GM19238 (cell line): ENCODE measurements at regions not wholly inside any gene's neighbourhood (a gene's known extent, or its start where the extent isn't known, plus 50 kb on each side); places are given as distances from the start of the nearest gene placed in this dataset.

ENCODE experiments used
- DNase-seq: peaks from one replicate; pipeline ENCODE4 v3.0.0; 2011; ENCODE audit warnings: low spot score; ENCODE audit not compliant: insufficient read length

DNA sequence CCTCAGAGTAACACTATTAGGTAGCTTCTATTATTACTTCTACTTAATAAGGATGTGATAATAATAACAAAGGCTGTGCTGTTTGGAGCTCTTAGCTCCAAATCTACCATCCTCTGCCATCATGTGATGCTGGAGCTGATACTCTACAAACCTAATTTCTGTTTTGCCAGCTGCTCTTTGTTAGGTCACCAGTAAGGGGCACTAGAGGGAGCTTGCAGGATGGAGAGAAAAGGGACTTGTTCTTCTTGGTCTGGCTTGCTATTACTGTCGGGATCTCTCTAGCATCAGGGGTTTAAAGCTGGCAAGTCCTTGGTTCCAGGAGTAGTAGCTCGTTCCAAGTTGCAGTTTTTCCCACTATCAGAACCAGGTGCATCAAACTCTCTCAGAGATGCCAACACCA is 194.9 kb upstream of the KBTBD8 start:
- DNase-seq, result no peak

DNA sequence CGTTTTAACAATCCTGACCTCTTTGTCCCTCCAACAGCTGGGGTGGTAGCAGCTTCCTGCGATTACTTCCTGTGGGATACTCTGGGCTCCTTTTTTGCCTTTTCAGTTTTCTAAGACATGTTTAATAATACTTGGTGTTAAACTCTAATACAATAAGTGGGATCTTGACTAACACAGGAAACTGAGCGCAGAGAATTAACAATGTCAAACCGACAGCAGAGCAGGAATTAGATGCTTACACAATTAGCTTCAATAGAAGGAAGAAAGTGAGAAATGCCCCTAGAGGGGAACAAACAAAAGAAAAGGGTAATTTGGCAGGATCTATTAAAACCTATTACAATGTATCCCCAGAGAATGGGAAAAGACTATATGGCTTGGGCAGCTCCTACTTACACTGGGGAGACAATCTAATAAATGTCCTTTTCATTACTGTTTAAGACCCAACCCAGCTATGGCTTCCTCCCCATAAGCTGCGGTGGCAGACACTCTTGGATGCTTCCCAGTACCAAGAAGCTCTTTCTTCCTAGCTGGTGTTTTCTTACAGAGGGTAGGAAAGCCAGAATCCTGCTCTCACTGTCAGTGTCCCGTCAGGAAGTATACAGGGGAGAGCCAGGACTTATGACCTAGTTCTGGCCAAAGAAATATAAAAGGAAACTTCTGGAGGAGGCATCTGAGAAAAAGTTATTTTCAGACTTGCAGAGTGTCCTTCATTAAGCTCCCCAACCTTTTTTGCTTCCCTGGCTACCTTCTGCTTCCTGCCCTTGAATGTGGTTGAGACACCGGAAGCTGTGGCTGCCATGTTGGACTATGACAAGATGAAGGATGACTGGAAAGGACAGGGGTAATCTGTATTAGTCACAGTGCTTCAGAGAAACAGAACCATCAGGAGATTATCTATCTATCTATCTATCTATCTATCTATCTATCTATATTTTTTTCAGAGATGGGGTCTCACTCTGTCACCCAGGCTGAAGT is 194.1 kb upstream of the KBTBD8 start:
- no peak for DNase-seq

DNA sequence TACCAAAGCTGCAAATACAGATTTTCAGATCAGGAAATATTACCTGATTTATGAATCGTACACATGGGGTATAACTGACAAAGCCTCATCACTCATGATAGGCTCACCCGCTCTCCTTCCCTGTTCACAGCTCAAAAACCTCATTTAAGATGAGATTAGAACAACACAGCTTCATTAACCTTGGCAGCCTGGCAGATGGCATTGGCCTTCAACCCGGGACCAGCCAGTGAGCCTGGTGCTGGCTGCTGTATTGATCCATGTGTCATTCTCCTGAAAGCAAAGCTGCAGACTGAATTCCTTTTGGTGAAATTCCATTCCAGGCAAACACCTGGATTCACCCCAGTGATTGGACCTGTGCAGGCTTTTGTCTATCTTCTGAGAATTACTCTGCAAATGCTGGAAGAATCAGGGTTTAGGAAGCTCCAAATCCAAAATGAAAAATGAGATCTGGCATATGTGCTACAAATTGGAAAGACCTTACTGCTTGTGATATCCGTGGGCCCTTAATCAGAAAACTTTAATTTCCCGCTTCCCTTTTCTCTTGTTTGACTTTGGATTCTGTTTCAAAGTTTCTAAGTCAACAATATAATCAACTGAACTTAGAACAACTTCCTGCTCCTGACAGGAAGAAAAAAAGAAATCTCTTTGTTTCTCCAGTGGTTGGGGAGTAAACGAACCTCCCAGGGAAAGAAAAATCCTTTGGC is 189.1 kb upstream of the KBTBD8 start:
- no peak for DNase-seq

DNA sequence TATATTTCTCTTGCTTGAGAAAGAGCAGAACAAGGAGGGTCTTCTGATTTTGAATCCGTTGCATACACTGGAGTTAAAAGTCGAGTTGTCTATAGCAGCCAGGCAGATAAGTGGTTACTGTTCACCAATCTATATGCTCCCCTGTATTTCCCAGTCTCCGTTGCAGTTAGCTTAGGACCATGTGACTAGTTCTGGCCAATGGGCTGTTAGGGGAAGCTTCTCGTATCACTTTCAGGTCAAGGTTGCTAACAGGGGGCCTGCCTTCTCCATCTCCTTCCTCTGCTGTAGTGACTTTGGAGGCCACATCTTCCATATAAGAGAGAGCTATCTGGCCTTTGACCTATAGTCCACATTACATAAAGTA is 188.5 kb upstream of the KBTBD8 start:
- DNase-seq, result no peak

DNA sequence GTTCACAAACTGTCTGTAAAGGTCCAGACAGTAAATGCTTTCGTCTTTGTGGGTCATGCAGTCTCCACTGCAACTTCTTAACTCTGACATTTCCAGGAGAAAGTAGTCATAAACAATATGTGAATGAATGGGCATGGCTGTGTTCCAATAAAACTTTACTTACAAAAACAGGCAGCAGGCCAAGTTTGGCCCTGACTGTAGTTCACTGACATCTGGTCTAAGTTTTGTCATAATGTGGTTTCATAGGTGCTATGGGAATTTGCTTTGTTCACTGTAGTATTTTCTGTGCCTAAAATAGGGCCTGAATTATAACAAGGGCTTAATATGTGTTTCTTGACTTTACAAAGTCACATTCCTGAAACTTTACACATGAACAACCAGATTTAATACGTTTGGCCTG is 186.0 kb upstream of the KBTBD8 start:
- no peak for DNase-seq

DNA sequence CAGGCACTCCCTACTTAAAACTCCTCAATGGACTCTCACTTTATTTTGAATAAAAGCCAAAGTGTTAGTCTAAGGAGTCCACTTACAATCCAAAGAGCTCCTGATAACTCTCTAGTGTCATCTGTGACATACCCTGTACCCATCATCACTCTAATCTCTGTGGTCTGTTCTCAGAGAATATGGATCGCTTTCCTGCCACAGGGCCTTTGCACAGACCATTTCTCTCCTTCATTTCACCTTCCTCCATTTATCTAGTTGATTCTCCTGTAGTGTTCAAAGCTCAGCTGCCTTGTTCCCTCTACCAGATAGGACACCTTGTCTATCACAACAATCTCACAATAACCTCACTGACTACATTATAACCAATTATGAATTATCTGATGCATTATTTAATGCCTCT is 185.4 kb upstream of the KBTBD8 start:
- no peak for DNase-seq

DNA sequence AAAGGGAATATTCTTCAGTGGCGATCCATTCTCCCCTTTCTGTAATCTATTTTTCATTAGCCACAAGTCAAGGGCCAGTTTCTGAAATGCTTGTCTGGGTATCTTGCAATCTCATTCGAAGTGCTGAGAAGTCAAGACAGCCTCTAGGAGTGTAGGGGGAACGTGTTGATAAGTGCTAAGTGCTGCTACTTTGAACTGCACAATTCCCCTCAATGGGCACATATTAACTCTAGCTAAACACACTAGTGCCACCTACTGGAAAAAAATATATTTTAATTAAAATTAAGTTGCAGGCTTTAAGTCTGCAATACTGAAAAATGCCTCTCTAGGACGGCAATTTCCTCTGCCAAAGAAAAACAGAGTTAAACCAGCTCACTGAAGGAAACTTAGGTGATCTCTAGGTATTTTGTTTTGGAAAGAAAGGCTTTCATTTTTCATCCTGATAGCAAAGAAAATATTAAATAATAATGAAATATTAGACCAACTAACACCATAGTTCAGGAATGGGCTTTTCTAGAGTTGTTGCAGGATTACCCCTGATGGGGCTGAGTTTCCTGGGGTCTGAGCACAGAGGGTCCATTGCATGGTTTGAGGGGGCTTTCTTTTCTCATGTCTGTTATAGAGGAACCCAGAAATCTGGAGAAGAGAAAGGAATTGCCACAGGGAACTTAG is 181.9 kb upstream of the KBTBD8 start:
- peak; percentile 10 for DNase-seq

DNA sequence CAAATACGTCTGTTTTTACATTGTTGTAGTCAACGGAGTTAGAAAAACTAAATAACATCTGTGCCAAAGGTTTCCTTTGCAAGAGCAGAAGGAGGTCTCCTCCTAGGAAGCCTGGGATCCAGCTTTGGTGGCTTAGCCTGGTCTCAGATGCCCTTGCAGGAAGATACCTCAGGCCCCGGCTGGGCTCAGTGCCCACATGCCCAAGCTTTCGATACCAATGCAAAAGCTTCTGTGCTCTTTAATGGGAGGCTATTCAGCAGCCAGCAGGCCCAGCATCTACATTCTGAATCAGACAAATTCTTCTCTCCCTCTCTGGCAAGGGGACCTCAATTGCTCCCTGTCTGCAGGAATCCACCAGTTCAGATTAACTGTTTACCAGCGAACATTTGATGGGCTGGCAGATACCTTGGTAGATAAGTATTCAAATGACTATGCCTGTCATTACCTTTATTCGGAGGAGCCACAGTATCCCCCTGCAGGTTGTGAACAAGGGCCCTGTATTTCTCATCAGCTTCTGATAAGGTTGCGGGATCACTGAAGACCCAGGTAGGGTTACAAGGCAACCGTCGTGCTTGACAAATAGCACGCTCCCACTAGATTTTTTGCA is 180.1 kb upstream of the KBTBD8 start:
- DNase-seq, result no peak

DNA sequence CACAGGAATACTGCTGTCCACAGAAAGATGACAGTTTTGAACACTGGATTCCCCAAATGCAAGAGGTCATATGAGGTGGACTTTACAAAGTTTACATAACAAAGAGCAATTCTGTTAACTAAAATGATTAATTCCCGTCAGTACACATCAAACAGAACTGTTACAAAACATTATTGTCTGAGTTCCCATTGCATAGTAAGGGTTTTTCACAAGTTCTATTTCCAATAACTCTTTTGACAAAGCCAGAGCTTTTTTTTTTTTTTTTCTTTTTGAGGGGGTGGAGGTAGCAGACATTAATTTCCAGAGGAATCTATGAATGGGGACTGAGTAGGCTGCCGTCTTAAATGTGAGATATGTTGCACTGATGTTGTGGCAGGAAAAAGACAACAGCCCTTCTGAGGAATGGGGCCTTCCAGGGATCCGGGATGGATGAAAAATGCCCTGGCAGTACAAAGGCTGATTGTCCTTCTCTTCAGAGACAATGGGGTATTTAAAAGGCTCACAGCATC is 178.1 kb upstream of the KBTBD8 start:
- DNase-seq, result no peak

DNA sequence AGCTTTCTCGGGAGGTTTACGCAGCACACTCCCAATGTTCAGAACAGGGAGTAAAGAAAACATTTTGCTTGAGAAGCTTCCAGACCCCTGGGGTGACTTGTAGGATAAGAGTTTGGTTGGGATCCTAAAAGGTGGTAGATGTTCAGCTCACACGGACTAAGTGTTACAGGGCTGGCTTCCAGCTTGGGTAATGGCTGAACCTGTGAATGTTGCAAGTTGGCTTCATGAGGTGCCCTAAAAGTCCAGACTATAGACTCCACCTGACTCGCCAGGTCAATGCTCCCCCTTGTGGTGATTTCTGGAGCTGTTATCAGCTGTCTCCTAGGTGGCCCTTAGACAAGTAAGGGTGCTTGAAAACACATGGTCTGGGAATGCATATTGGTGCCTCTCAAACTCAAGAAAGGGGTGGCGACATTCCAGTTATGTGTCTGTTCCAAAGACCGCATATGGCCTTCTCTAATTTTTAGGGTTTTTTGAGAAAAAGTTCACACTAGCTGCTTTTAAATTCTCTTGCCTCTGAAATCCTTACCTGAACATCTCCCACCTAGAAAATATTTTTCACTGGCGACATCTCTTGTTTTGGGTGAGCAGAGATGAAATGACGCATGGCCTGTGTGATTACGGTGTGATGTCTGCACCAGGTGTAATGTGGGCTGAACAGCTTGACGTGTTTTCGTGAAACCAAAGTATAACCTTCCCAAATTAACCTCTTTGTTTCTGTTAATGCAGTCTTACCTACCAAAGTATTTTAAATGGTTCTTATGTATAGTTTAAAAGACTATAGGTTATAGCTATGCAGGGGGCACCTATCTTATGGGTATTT is 175.7 kb upstream of the KBTBD8 start:
- peak; percentile 41 for DNase-seq

DNA sequence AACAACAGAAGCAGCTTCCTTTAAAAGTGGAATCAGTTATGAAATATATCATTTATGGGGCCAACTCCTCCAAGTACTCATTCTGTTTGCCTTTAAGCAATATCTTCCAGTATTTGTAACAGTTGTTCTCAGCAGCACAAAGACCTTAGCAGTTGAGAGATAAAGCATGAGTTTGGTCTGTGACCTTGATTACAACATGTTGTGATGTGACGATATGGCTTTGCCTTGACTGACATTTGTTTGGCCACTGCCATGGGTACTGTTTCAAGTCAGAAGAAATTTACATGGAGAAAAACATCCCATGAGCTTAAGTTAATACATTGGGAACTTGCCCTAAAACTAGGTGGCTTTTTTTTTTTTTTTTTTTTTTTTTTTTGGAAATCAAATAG is 175.1 kb upstream of the KBTBD8 start:
- DNase-seq, result no peak

DNA sequence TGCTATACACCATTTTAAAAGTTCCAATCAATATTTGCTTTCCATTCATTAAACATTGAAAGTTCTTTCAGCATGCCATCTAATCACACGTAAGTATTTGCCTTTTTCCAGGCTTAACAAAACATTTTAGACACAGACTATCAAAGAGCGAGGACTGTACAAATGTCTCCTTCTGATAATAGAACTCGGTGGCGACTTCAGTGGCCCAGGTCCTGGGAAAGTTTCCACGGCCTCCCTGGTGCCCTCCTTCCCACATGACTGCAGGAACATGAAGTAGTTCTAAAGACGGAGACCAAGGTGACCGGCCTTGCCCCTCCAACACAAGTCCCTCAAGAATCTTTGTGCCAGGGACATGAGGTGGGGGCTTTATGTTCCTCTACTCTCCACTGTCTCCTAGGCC is 174.6 kb upstream of the KBTBD8 start:
- no peak for DNase-seq

DNA sequence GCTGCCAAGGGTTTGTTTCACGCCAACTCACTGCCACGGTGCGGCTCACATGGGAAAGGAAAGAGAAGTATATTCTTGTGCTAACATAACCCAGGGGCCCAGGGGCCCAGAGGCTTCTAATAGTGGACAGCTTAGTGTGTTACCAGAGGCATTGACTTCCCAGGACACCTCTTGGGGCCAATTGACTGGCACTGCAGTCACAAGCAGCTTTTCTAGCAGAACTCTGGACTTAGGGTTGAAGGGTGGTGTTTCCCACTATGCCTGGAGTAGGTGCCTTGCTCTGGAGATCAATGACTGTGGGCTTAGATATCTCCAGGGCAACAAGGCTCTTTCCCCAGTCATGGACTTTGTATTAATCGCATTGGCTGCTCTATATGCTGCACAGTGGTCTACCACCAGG is 172.7 kb upstream of the KBTBD8 start:
- no peak for DNase-seq

DNA sequence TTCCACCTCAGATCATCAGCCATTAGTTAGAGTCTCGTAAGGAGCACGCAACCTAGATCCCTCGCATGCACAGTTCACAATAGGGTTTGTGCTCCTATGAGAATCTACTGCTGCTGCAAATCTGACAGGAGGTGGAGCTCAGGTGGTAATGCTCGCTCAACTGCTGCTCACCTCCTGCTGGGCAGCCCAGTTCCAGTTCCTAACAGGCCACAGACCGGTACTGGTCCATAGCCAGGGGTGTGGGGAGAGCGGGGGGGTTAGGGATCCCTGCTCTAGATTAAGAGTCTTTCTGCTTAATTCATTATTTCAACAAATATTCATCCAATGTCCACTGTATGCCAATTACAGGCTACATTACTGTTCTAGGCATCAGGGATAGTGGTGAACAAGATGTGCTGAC is 170.4 kb upstream of the KBTBD8 start:
- DNase-seq, result no peak

DNA sequence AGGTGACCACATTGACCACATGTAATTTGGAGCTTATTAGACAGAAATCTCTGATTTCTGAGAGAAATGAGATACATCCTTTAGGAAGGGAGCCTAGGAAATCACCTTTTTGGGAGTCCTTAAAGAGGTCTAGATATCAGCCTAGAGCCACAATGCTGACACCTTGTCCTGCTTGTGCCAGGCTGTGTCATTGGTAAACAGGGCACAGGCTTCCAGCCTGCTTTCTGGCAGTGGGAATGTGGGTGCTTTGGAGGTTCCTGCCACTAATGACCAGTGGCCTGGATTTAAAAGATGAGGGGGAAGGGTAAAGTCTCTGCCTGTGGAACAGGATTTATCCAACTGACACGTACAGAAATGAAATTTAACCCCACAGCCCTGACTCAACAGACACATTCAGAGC is 169.8 kb upstream of the KBTBD8 start:
- DNase-seq, result no peak

DNA sequence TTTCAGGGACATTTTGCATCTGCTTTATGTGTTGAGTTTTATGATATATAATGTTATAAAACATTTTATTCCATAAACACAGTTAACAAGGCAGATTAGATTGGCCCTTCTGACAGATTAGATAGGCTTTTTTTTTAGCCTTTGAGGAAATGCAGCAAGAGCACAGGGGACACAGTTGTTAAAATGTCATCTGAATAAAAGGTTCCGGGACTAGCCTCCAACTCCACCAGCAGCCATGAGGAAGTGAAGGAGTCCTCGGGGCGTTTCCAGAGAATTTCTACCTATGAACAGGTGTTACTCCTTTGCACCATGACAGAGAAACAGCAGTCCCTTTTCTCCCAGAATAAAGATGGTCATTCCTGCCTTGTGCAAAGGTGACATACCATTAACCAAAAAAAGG is 167.8 kb upstream of the KBTBD8 start:
- no peak for DNase-seq

DNA sequence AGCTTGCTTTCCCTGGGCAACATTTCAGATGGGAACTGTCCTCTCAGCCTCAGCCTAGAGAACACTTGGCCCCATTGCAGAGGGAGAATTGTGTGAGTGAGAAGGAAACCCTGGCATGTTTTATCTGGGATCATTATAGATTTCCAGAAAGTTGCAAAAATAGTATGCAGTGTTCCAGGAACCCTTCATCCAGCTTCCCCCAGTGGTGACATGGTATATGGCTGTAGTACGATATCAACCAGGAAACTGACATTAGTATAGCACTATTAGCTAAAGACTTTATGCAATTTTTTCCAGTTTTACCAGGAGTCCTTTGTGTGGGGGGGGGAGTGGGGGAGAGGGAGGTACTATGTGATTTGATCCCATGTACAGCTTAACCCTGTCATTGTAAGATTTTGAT is 166.2 kb upstream of the KBTBD8 start:
- no peak for DNase-seq

DNA sequence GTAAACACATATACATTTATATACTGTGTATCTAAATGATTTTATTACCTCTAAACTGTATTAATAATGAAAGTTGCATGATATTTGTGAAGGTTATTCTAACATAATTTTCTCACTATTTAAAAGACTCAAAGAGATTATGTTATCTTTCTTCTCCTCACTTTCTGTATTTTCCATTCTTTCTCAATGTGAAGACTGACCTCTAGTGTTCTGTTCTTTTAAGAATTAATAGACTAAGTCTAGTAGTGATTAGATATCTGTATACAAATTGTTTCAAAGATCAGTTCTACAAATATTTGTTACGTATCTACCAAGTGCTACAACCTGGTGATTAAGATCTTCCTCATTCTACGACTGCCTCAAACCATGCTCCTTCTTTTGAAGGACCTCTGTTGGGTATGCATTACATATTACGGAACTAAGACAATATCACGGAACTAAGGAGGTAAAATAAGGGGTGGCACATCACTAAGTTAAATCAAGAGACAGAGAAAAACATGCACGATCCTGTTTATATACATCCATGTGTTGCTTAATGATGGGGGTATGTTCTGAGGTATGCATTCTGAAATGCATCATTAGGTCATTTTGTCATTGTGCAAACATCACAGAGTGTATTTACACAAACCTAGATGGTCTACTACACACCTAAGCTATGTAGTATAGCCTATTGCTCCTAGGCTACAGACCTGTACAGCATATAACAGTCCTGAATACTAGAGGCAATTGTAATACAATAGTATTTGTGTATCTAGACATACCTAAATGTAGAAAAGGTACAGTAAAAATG is 161.5 kb upstream of the KBTBD8 start:
- DNase-seq, result no peak

DNA sequence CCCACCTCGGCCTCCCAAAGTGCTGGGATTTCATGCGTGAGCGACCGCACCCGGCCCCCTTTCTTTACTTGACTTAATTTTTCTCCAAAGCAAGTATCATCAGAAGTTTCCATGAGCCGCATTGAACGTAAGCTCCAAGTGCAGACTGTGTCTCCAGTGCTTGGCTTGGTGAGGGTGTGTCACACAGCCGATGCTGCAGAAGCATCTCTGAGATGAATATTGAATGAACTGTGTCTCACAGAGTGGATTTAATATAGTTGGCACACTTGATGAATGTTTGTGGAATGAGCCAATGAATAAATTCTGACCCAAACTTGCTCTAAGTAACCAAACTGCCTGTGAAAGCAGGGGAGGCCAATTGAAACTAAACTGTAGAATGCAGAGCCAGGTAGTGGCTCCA is 159.4 kb upstream of the KBTBD8 start:
- no peak for DNase-seq

DNA sequence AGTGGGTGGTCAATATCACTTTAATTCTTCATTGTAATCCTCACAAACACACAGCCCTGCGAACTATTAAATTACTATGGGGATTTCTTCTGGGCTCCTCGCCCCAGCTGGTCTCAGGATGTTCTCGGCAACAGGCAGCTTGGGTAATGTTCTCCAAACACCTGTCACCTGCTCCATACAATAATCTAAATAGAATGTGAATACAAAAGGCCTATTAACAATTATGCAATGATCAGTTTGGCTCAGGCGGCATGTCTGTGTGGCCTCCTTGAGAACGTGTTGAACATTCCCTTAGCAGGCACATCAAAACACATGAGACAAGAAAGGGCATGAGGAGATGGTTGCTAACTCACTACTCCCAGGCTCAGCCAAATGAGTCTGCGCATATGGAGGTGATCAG is 158.6 kb upstream of the KBTBD8 start:
- no peak for DNase-seq
